AG04449 (cell line): ENCODE measurements at regions not wholly inside any gene's neighbourhood (a gene's known extent, or its start where the extent isn't known, plus 50 kb on each side); places are given as distances from the start of the nearest gene placed in this dataset.
"Not testable (repeated sequence)": the region's sequence is repeated elsewhere in the genome, so short reads cannot be mapped to it uniquely, and the experiment has no call there.

Source experiments
- CTCF ChIA-PET: fragments of 350-600 bp; formaldehyde crosslinking; extraction: SDS; loops from one replicate; lab custom pipeline; 2021; ENCODE audit warnings: antibody characterized with exemption; lab: Yijun Ruan, JAX
- POLR2A ChIA-PET: fragments of 400-600, 350-600 bp; formaldehyde crosslinking; extraction: SDS; loops from one replicate; lab custom pipeline; 2020; ENCODE audit warnings: antibody characterized with exemption, inconsistent platforms; lab: Yijun Ruan, JAX
- DNase-seq: peaks from one replicate; pipeline ENCODE4 v3.0.0-alpha.2; 2010; ENCODE audit warnings: low read depth, low spot score
- H3K4me3 ChIP-seq: 2 replicates; pipeline ENCODE4 v1.5.1; 2011; ENCODE audit warnings: low read depth, mild to moderate bottlenecking, control low read depth, low read length
- CTCF ChIP-seq: IDR thresholded peaks from one replicate; pipeline ENCODE4 v1.5.1; 2011; ENCODE audit warnings: mild to moderate bottlenecking, moderate library complexity, low read length, control low read depth, inconsistent platforms; ENCODE audit not compliant: insufficient read depth; ENCODE audit errors: missing control alignments

GRCh38 chr6:133136177-133136880 is 104.8 kb upstream of the EYA4 start:
- no peak overlapping the region for H3K4me3 ChIP-seq
- TF ChIP-seq CTCF, result no peak
- ChIA-PET POLR2A (no interaction called here), CTCF (no interaction called here)
- DNase-seq, result no peak

- CTCF ChIA-PET, POLR2A ChIA-PET, H3K4me3 ChIP-seq, DNase-seq: not testable (repeated sequence)
Measured at GRCh38 chr6:133147470-133148184, 93.5 kb upstream of the EYA4 start.

GRCh38 chr6:133156689-133157088 is 84.5 kb upstream of the EYA4 start:
- CTCF ChIA-PET, result no interaction called here
- no peak for DNase-seq
- POLR2A ChIA-PET, result no interaction called here
- TF ChIP-seq CTCF, result no peak
- no peak overlapping the region for H3K4me3 ChIP-seq

DNA sequence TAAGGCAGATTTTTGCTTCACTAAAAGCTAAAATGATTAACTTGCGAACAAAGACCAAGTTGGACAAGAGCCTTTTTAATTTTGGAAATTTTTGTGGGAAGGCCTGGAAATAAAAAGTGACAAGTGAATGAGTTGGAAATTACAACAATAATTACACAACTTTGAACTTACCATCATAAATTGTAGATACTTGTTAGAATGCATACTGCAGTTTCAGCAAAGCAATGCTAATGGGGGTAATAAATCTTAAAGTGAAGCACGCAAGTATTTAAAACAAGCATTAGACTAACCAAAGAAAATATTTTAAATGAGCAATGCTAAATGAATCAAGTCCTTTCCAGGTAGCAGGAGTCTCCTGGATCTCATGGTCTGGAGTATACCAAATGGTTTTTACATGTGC is 83.2 kb upstream of the EYA4 start:
- CTCF ChIA-PET, result no interaction called here

DNA sequence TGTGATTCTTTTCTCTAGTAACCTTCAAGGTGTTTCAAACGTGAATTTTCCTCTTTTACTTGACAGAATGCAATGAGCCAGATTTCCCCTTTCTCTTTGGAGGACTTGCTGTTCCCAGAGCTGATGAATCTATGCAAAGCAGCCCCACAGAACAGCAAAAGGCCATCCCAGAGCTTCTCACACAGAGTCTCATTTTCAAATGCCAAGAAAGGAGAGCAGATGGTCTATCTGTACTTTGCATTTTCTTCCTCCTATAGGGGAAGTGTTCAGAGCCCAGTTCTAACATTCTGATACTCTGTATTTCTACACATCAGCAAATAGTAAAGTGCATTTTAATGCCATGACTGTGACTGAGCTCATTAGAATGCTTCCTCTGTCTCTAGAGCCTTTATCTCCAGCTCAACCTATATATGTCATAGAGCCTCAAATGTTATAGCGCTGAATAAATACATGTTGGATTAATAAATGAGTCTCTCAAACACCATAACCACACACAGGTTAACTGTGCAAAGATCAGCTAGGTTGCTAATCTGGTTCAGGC is 81.8 kb upstream of the EYA4 start:
- no peak for DNase-seq
- ChIA-PET POLR2A (no interaction called here), CTCF (no interaction called here)
- H3K4me3 ChIP-seq, result no peak overlapping the region
- TF ChIP-seq CTCF, result no peak

More for the DNA sequence above, 83.2 kb upstream of the EYA4 start:
- no peak for DNase-seq
- TF ChIP-seq CTCF, result no peak
- POLR2A ChIA-PET, result no interaction called here
- no peak overlapping the region for H3K4me3 ChIP-seq

- TF ChIP-seq CTCF, result no peak
- H3K4me3 ChIP-seq, result no peak overlapping the region
- CTCF ChIA-PET, result no interaction called here
- DNase-seq, result no peak
- POLR2A ChIA-PET, result no interaction called here
Measured at GRCh38 chr6:133160536-133160935, 80.6 kb upstream of the EYA4 start.
